NCI-H2107 (cell line): ENCODE measurements at regions not wholly inside any gene's neighbourhood (a gene's known extent, or its start where the extent isn't known, plus 50 kb on each side); places are given as distances from the start of the nearest gene placed in this dataset.

Experiments
- DNase-seq: peaks from one replicate; lab custom pipeline; 2025; lab: John Stamatoyannopoulos, UW

DNA sequence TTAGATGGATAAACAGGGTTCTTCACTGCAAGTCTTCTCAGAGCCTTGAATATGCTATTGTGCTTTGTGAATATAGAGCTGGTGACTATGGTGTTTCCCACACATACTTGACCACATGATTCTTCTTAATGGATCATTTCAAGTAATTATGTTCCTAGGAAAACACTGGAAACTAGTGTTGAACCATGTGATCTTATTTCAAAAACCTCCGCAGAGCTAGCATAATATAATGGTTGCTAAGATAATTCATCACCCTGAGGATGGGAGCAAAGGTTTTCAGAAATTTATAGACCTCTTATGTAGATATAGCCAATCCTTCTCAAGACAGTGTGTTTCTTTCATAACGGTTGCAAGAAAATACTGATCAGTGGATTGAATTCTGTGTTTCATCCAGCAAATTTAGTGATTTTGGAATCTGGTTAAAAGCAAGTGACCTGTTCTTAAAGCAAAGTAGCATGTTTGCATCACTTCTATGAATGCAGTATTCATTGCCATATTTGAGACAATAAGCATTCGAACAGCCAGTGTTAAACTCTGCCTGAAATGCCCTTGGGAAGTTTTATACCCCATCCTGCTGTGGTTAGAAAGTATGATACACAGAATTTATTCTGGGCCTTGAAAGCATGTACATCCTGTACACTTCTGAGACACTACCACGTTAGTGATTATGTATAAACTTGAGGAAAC, 341.0 kb upstream of the E2F7 start:
- DNase-seq: no peak

DNA sequence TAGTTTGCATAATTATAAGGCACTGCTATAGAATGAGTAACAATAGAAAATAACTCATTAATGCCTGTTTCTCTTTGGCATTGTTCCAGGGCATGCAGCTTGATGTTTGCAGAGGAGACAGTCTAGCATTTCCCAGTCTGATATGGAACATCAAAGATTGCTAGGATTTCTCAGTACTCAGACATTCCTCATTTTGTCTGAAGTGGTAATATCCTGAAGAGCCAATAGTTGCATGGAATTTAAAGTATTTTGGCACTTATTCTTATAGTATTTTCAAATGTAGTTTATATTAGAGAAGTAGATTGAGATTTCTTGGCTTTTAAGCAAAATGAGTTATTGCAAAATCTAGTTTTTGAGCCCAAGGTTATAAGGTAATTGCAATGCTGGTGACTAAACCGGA, 337.3 kb upstream of the E2F7 start:
- DNase-seq: no peak

DNA sequence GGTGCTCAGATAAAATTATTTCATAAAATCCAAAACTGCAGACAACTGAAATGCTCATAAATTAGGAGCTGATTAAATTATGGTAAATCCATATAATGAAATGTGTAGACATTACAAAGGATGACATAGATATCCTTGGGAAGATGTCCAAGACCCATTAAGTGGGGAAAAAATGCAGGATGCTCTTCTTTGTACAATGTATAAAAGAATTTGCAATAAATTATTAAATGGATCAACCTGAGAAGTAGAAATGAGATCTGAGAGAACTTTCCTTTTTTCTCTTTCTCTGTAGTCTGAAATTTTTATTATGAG, 336.4 kb upstream of the E2F7 start:
- DNase-seq: no peak

DNA sequence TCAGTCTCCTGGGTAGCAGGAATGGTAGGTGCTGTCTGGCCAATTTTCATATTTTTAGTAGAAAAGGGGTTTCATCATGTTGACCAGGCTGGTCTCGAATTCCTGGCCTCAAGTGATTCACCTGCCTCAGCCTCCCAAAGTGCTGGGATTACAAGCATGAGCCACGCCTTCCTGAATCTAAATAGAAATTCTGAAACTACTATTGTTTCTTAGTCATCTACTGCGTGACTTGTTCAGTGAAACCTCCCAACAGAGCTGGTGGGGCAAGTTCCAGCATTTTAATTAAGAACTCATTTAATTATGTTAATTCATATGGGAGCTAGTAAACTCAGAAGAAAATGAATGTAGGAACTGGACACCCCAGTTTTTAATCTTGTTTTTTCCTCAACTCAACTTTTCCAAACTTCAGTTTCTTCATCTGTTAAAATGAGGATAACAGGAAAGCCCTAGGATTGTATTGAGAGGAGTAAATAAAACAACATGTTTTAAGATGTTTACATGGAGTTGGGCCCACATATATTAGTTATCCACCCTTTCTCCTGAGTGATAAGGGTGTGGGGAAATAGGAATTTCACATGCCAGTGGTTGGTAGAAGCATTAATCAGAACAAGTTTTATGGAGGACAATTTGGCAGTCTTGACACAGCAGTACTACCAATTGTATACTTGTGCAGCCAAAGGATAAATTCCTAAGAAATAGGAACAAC, 335.8 kb upstream of the E2F7 start:
- no peak for DNase-seq

DNA sequence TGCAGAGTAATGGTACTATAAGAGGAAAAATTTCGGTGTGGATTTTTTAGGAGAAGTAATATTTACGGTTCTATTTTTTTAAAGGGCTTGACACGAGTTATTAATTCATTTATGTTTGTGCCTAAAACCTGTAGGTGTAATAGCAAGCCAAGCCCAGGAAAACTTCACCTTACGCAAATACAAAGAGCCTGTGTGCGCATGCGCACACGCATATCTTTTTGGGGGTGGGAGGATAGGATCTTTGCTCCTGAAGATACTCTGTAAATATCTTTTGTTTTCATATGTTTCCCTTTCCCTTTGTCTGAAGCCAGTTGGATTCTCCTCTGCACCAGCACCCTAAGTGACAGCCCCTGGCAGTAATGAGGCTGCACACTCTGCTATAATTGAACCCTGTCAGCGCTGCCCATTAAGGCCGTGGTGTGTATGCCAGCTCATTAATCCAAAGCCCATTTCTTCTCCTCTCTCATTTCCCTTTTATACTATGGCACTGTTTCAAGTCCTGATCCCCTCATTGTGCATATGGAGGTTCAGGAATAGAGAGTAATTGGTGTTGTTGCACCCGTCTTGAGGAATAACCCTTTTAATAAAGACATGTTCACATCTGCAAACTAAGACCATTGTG, 327.2 kb upstream of the E2F7 start:
- DNase-seq: no peak

DNA sequence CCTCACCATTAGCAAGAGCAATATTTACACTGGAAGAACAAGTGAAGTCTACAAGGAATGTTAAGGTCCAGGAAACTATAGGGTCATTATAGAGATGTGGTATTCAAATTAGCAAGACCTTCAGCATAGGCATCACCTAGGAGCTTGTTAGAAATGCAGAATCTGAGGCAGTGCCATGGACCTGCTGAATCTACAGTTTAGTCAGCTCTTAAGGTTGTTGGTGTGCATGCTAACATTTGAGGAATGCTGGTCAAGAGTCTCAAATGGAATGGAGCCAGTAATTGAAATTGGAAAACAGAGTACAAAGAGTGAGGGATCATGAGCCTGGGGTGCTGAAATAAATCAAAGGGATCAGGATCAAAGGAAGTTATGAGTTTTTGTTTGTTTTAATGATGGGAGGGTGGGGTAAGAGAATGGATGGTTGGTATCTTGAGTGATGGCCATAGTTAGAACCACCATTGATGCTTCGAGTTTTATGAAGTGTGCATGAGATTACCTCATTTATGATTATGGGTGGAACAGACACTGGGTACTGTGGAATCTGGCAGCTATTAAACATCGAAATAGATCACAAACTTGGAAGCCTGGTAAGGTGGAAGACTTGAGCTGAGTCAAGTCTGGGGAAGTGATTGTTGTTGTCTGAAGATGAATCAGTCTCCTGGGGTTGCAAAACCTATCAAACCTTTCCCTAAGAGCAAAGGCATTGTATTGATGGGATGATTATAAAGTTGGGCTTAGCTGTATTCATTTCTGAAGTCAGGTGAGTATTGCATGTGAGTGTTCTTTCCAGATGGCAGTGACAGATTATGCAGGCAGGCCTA, 323.3 kb upstream of the E2F7 start:
- no peak for DNase-seq

DNA sequence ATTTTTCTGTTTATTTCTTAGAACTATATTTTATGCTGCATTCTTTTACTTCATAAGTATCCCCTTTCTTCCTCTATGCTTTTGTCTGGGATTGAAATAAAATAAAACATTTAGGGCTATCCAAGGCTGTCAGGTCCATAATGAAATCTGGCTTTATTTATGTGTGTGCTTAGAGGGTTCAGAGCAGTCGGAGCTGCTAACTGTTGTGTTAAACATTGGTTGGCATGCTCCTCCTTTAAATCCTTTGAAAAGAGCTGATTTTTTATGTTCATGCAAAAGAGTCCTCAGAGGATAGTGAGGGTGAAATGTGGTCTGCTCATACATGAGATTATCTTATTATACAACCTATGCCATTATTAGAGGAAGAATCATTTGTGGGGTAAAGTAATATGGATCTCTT, 322.3 kb upstream of the E2F7 start:
- DNase-seq: no peak

DNA sequence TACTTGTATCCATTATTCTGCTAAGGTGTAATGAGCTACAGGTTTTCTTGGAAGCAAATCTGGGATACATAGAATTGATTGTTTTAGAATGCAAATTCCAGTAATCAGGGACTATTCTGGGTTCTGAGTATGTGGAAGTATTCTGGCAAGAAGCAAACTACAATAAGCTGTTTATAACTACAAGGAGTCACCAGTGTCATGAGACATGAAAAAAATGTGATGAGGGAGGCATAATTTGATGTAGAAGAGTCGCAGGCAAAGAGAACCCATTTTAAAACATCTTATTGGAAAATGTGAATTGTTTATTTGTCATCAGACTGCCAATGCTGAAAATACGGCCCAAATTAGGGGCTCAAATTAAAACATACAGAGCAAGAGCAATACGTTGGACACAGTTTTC, 321.8 kb upstream of the E2F7 start:
- no peak for DNase-seq

DNA sequence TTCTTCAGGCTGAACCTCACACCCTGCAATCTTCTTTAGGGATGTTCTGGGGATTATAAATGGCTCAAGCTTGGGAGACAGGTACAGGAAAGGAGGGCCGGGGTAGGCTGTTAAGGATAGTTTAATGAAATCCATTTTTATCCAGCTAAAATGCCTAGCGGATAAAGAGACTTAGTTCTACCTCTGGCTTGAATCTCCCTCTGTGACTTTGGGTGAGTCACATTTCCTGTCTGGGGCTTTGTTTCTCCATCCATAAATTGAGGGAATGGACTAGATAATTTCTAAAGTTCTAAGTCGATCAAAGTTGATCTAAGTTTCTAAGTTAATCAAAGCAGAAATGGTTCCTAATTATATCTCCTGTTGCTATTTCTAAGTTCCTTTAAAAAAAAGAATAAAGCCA, 319.6 kb upstream of the E2F7 start:
- no peak for DNase-seq

DNA sequence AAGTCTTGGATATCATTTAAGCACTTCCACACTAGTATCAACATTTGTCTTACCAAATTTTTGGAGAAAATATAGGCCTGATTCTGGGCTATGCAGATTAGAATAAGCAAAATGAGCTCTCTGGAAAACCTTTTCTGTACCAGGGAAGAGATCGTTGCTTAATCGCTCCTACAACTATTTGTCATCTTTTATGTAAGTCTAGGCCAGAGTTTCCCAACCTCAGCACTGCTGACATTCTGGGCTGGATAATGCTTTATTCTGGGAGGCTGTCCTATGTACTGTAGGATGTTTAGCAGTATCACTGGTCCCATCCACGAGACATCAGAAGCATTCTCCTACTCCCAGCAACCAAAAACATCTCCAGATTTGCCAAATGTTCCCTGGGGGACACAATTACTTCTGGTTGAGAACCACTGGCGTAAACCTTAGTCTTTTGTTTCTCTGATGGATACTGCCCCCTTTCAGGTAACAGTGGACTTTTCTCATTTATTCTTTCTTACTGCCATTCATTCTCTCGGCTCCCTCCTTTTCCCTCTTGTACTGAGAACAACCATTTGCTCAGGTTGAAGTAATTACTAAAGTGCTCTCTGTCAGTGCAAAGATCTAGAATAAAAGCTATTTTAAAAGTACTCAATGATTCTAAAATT, 316.9 kb upstream of the E2F7 start:
- DNase-seq: no peak

DNA sequence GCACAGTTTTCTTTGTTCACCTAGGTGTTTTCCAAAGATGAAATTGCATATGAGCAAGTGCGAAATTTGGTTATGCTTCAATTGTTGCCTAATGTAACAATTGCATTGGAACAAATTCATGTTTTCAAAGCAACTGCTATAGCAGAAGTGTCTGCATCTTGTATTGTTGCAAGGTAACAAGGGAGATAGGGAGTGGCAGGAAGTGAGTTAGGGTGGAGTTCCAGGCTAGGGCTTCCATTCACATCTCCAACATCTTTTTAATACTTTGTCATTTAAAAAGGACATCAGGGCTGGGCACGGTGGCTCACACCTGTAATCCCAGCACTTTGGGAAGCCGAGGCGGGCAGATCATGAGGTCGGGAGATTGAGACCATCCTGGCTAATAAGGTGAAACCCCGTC, 312.3 kb upstream of the E2F7 start:
- no peak for DNase-seq

DNA sequence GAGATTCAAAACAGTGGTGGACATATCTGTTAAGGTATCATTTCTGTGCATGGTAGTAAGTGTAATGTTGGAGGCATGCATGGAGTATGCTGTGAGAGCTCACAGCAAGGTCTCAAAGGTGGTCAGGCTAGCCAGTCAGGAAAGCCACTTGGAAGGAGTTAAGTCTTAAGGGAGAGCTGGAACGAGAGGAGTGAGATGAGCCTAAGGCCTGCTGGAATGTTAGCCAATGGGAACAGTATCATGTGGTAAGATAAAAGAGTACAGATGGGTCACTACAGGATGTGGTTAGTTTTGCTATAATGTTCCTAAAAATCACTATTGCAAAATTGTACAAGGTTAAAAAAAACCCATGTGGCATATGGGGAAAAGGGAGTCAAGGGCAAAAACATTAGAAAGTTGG, 311.7 kb upstream of the E2F7 start:
- no peak for DNase-seq

DNA sequence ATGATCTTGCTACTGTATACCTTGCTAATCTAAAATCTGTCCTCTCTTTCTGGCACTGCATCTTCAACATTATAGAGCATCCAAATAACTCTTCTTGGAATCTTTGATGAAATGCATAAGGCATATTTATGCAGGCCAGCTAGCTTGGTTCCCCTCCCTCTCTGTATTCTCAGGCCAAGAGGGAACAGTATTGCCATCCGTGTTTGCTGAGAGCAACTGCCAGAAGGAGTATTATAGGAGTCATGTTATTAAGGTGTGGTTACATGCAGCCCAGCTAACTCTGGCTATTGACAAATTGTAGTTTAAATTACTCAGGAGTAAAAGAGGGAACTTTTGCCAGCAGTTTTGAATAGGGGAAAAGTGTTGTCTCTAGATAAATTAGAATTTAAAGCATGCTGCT, 309.3 kb upstream of the E2F7 start:
- DNase-seq: no peak

DNA sequence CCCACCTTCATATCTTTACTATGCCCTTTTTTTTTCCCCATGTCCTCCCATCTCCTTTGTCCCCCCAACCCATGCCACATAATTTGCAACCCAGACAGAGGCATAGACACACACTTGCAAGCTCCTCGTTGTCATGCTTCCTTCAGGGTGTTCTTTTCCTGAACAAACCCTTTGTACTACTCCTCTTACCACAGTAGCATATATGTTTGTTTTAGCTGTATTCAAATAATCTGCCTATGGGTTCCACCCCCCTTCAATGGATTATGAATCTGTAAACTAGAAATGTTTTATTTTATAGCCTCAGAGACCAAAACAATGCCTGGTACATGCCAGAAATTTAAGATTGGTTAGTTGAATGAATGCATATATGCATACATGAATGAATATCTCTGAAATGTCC, 307.1 kb upstream of the E2F7 start:
- no peak for DNase-seq

DNA sequence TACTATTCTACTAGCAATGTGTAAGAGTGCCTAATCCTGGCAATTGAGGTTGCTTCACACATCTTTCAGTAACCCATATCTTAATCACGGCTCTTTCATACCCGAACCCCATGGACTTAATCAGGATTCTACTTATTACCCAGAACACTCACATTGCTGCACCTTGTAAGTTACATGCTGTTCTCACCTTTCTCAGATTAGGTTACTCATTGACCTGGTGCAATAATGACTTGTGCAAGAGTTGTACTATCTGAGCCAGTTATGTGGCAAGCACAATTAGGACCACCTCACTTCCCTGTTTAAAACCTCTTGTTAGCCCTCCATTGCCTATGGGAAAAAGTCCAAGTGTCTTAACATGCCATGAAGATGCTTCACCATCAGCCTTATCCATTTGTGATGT, 306.7 kb upstream of the E2F7 start:
- no peak for DNase-seq

DNA sequence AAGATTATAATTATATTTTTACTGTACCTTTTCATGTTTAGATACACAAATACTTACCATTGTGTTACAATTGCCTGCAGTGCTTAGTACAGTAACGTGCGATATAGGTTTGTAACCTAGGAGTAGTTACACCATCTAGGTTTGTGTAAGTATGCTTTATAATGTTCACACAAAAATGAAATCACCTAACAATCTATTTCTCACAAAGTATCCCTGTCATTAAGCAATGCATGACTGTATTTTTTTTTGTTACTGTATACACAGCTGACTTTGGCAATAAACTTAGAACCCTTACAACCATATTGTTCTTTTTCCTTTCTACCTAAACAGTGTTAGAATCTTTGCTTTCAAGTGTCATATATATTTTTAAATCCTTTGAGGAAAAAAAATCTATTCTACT, 303.0 kb upstream of the E2F7 start:
- no peak for DNase-seq

DNA sequence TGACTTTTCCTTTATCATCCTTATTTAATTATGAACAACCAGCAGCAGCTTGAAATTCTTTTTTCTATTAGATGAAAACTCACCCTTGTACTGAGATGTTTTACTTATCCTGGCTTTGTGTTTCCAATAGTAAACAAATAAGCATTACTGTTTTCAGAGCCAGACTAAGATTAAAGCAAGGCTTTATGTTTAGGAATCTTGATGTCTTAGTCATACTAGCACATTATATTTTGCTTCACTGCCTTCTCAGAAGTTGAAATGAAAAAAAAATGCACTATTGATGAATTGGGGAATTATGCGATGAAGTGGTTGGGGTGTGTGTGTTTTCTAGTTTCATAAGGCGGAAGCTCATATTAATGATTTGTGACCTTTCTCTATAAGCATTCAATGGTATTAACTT, 301.2 kb upstream of the E2F7 start:
- no peak for DNase-seq

DNA sequence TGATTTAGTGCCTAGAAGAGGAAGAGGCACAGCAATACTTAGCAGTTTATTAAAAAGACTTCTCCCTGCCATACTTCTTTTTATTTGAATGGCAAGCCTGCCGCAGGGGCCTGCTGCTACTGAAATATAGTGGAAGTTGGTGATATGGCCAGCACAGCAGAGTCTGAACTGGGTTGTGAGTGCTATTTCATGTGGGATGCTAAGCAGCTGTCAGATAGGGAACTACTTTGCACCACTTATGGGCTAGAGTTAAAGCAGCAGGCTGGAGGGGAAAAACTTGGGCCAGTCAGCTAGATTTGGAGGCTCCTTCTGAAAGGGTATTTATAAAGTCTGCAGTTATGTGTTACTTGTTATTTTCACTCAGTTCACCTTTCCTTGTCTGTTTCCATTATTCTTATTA, 299.0 kb upstream of the E2F7 start:
- no peak for DNase-seq

DNA sequence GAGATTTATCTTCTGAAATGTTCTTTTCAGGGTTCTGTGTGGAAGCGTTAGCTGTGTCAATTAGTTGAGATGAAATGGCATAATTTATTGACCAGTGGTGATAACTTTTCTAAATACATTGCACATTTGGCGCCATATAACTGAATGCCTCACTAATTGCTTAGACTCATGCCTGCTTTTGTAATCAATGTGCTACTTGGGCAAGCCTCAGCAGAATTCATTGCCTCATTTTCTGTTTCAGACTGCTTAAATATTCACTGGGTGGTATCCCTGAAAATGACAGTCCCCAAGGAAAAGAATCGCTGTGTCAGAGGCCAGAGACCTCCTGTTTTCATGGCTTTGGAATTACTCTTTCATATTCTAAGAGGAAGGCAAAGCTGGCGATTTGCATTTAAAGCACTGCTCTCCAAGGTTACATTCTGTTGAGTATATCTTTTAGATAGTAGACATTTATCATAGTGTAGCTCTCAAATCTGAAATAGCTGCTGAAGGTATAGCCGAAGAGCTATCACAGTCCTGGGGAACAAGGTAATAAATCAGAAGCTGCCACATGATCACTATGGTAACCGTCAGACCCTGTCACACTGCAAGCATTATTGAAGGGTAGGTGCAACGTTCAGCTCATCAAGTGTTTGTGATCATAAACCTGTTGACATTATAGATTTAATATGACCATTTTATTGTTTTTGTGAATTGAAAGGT, 297.3 kb upstream of the E2F7 start:
- no peak for DNase-seq

DNA sequence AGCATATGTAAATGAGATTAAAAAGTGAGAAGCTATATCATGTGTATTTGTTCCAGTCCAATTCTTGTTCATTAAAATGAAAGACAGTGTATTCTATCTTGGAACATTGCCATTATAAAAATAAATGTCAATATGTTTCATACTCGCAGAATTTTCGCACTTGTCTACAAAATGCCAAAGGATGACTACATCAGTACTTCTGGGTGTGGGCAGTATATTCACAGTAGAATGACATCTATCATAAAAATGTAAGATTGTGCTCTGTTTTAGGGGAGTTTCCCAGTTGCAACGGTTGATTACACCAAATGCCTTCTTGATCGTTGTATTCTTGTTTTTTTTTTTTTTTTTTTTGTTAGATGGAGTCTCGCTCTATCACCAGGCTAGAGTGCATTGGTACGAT, 292.3 kb upstream of the E2F7 start:
- no peak for DNase-seq

DNA sequence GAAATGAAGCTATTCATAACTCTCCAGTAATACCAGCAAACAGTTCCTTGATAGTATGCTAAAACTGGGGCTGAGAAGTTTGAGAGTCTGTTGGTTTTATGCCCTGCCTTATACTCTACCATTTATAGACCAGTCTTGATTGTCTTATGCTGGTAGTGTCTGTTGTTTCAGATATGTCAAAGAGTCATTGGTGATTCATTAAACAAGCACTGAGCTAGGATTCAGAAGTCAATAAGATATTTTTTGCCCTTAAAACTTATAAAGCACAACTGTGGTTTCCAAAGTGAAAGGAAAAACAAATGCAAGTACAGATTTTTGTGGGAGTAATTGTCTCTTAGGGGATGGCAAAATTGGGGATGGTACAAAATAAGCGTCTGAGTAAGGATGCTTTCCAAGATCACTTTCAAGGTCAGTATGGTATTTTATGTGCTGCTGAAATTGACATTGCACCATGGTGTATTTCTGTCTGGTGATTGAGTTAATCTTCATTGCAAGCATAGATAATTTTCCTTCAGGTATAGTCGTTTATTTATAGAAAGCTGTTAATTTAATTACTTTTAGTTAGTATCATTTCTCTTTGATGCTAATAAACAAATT, 289.5 kb upstream of the E2F7 start:
- DNase-seq: no peak
